IPS-NIHi7 (cell line): ENCODE measurements at regions not wholly inside any gene's neighbourhood (a gene's known extent, or its start where the extent isn't known, plus 50 kb on each side); places are given as distances from the start of the nearest gene placed in this dataset.
A peak's percentile ranks its signal among the peaks of the same experiment; 100 is the strongest.

Experiments used
- DNase-seq: peaks from one replicate; pipeline ENCODE4 v3.0.0; 2012; ENCODE audit warnings: mixed read lengths; ENCODE audit errors: extremely low spot score

DNA sequence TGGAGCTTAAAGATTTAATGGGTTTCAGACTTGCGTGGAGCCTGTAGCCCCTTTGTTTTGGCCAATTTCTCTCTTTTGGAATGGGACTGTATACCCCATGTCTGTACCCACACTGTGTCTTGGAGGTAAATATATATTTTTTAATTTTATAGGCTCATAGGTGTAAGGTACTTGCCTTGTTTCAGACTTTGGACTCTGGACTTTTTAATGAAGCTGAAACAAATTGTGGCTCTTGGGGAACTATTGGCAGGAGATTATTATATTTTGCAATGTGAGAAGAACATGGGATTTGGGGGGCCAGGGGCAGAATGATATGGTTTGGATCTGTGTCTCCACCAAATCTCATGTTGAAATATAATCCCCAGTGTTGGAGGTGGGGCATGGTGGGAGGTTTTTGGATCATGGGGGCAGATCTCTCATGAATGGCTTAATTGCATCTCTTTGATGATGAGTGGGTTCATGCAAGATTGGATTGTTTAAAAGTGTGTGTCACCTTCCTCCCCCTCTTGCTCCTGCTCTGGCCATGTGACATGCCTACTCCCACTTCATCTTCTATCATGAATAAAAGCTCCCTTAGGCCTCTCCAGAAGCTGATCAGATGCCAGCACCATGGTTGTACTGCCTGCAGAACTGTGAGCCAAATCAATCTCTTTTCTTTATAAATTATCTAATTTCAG, 74.1 kb upstream of the ARHGAP20 start:
- DNase-seq, result no peak

- DNase-seq, result no peak
Observed at GRCh38 chr11:110785398-110785797, 73.2 kb upstream of the ARHGAP20 start.

DNA sequence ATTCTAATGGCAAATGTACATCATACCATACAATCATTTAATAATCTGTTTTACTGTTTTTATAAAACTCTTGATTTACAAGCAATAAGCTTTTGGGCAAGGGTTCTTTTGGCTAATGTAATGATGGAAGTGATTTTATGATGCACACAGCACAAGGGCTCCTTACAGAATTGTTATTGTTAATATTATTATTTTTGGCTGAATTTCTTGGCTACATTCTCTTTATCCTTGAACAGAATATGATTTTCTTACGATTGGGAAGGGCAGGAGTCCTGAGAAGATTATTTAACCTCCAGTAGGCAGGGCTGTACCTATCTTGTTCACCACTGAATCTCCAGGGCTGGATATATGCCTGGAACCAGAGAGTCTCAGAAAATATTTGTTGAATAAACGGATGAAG, 70.4 kb upstream of the ARHGAP20 start:
- no peak for DNase-seq

DNA sequence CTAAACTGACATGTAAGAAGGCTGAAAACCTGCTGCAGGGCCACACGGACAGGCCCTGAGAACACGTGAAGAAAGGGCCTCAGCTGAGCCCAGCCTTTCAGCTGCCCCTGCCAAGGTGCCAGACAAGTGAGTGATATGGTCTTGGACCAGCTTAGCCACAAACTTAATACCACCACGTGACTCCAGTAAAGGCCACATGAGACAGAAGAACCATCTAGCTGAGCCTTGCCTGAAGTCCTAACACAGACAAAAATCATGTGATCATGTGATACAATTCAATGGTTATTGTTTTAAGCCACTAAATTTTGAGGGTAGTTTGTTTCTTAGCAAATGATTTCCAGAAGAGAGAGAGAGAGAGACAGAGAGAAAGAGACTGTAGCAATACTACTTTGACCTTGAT, 66.9 kb upstream of the ARHGAP20 start:
- no peak for DNase-seq

- DNase-seq, result no peak
Observed at GRCh38 chr11:110778343-110778742, 66.1 kb upstream of the ARHGAP20 start.

DNA sequence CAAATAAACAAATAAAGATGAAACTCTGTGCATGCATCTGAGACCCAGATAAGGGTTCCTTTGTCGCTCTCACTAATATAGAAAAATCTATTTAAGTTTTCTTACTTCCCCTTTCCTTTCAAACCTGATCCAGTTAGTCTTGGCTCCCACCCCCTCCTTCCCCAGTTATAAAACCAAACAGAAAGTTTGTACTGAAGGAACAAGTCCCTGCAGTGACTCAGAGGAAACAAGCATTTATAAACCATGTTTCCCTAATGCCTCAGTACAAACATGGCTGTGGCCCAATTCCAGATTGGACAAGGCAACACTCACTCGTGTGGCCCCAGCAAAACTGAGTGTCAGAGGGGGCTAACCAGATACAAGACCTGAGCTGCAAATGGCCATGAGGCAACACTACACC, 65.5 kb upstream of the ARHGAP20 start:
- no peak for DNase-seq

DNA sequence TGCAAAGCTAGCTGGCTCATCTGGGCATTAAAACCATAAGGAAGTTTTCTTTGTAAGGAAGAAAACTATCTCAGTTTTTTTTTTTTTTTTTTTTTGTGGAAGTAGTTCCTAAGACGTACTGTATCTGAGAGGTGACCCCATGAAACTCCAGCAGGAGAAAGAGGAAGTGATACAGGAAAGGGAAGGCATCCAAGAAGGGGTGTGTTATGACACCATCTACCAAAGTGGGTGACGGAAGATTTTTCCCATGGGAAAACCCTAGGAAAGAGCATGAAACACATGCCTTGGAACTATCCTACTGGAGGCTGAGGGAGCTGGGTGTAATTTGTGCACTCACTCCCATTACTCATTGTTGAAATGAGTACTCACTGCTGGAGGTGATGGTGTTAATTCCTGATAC, 63.8 kb upstream of the ARHGAP20 start:
- DNase-seq, result no peak

- DNase-seq, result no peak
Observed at GRCh38 chr11:110774138-110775014, 62.1 kb upstream of the ARHGAP20 start.

DNA sequence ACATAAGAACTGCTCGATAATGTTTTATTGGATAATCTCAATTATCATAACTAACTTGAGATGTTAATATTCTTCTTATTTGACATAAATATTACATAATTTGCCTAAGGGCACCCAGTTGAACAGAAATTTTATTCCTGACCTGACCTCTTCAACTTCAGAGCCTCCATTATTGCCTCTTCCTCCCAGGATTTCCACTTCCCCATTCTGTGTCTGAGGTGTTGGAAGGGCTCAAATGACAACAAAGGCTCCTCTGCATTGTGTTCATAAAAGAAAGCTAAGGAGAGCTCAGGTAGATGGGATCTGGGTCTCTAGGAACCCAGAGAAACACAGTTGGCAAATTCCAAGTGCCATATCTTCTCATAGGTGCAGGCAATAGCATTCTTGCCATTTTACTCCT, 61.2 kb upstream of the ARHGAP20 start:
- no peak for DNase-seq

DNA sequence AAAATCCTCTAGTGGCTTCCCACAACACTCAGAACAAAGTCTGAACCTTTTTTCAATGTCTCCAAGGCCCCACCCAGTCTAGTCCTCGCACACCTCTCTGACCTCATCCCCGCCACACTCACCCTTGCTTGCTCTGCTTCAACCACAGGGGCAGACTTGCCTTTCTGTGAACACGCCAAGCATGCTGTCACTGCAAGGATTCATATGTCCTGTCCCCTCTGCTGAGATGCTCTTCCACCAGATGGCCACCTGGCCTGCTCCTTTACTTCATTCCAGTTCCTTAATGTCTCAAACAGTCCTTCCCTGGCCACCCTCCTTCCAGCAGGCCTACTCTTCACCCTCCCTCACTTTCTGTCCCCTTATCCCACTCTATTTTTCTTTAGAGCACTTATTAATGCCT, 60.6 kb upstream of the ARHGAP20 start:
- DNase-seq, result peak; percentile 11

- no peak for DNase-seq
Observed at GRCh38 chr11:110766316-110766715, 54.1 kb upstream of the ARHGAP20 start.

DNA sequence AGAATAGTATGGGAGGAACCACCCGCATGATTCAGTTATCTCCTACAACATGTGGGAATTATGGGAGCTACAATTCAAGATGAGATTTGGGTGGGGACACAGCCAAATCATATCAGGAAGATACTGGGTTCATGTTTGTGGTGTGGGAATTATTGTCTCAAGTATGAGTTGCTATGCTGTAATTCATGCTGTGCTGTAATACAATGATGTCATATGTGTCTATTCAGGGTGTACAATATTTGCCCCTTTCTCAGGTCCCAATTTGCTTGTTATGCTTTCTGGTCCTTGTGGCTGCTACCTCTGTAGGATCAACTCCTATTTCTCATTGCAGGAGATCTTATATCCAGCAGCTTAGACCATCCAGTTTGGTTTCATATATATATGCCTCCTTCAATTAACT, 52.2 kb upstream of the ARHGAP20 start:
- no peak for DNase-seq

- DNase-seq, result no peak
Observed at GRCh38 chr11:110763249-110764011, 51.2 kb upstream of the ARHGAP20 start.

- DNase-seq, result no peak
Observed at GRCh38 chr11:110762590-110762989, 50.4 kb upstream of the ARHGAP20 start.
